ENCODE measurements at regions not wholly inside any gene's neighbourhood (a gene's known extent, or its start where the extent isn't known, plus 50 kb on each side); places are given as distances from the start of the nearest gene placed in this dataset.

GRCh38 chr3:148641722-148642121 is 56.0 kb upstream of the AGTR1 start:
- DNase-seq (ENCODE audit: low read depth), result no peak
- no peak for TF ChIP-seq CTCF (IDR thresholded peaks at IDR 0.05; ENCODE audit: low read depth, low read length, missing control alignments)
- no peak overlapping the region for H3K4me3 ChIP-seq (ENCODE audit: low read depth, low read length)

DNA sequence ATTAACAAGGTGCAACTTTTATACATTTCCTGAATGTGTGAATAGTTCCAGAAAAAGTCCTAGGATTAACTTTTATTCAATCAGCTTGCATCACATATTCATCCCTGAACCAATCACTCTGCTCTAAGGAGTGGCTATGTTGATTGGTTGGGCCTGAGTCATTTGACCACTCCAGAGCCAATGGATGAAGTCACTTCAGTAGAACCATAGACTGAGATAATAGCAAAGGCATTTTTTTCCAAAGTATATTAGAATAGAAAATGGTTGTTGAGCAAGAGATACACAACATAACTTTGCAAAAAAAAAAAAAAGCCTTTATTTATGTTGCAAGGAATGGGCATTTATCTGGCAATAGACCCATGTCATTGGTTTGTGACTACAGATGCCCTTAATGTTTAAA is 55.5 kb upstream of the AGTR1 start:
- no peak overlapping the region for H3K4me3 ChIP-seq (ENCODE audit: low read depth, low read length)
- no peak for TF ChIP-seq CTCF (IDR thresholded peaks at IDR 0.05; ENCODE audit: low read depth, low read length, missing control alignments)

GRCh38 chr3:148642616-148643015 is 55.1 kb upstream of the AGTR1 start:
- no peak for DNase-seq (ENCODE audit: low read depth)
- H3K4me3 ChIP-seq (ENCODE audit: low read depth, low read length), result no peak overlapping the region
- no peak for TF ChIP-seq CTCF (IDR thresholded peaks at IDR 0.05; ENCODE audit: low read depth, low read length, missing control alignments)

More for the DNA sequence above, 55.5 kb upstream of the AGTR1 start:
- DNase-seq (ENCODE audit: low read depth), result no peak

DNA sequence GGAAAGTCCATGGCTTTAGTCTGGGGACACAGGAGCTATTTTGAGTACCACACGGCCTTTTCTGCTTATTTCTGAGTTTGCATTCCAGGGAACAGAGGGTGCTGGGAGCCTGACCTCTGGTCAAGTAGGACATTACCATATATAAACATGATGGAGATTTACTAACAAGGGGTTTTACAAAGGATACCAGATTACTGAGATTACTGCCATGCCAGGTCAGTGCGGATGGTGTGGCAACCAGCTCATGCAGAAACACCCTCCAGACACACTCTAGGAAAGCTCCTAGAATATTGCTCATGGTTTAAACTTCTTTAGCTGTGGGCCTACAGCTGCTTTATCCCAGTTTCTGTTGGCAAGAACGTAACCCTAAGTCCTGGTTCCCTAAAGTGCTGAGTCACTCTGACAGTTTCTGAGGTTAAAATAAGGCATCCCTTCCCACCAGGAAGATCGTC is 54.3 kb upstream of the AGTR1 start:
- no peak for DNase-seq (ENCODE audit: low read depth)
- no peak for TF ChIP-seq CTCF (IDR thresholded peaks at IDR 0.05; ENCODE audit: low read depth, low read length, missing control alignments)
- H3K4me3 ChIP-seq (ENCODE audit: low read depth, low read length), result no peak overlapping the region

GRCh38 chr3:148646126-148646665 is 51.5 kb upstream of the AGTR1 start:
- no peak for TF ChIP-seq CTCF (IDR thresholded peaks at IDR 0.05; ENCODE audit: low read depth, low read length, missing control alignments)
- no peak for DNase-seq (ENCODE audit: low read depth)
- H3K4me3 ChIP-seq (ENCODE audit: low read depth, low read length), result no peak overlapping the region

Measured in GM12864 (cell line).